Activated CD8-positive, alpha-beta memory T cell treated with anti-CD3 and anti-CD28 coated beads, Interleukin-2, amount 10 ng/mL, durations not matched to agents 7 days and 5 days (primary cell): ENCODE measurements at regions not wholly inside any gene's neighbourhood (a gene's known extent, or its start where the extent isn't known, plus 50 kb on each side); places are given as distances from the start of the nearest gene placed in this dataset.

Source experiments
- ATAC-seq: fragments of 150-1000 bp; cut with Tn5 transposase; one replicate; pipeline ENCODE4 v1.10.0; 2021; ENCODE audit warnings: moderate library complexity
- CTCF ChIA-PET: fragments of 350-600 bp; sonication (Branson Sonifier 250); formaldehyde crosslinking; loops from one replicate; lab custom pipeline; 2021; ENCODE audit warnings: antibody characterized with exemption; lab: Charles Lee
- DNase-seq: peaks from one replicate; pipeline ENCODE4 v3.0.0-alpha.2; 2020
- H3K27ac Mint-ChIP-seq: one replicate; pipeline ENCODE4 v1.8.0; 2021; ENCODE audit warnings: mild to moderate bottlenecking, mixed read lengths
- H3K27me3 Mint-ChIP-seq: one replicate; pipeline ENCODE4 v1.8.0; 2021; ENCODE audit warnings: mixed read lengths
- H3K36me3 Mint-ChIP-seq: one replicate; pipeline ENCODE4 v1.8.0; 2021; ENCODE audit warnings: mild to moderate bottlenecking, mixed read lengths
- H3K4me1 Mint-ChIP-seq: one replicate; pipeline ENCODE4 v1.8.0; 2021; ENCODE audit warnings: mixed read lengths
- H3K4me3 Mint-ChIP-seq: one replicate; pipeline ENCODE4 v1.8.0; 2021; ENCODE audit warnings: mild to moderate bottlenecking, moderate library complexity, mixed read lengths
- H3K9me3 Mint-ChIP-seq: one replicate; pipeline ENCODE4 v1.8.0; 2022; ENCODE audit warnings: low read depth, mixed read lengths

GRCh38 chr2:106572541-106573450 lies 85.6 kb downstream of the CD8B2 start:
- DNase-seq (no peak), ATAC-seq (no peak)
- CTCF ChIA-PET, result interaction anchor here (1.6 to 2.9 kb wide), 3 partner anchors 10 to 20 kb away, joined by 6 to 14 read pairs (median 8); no protein-coding TSS in a partner anchor
- no peaks in the 10 kb centered on the region for H3K9me3 Mint-ChIP-seq
- H3K27me3 Mint-ChIP-seq, result peaks cover 19% of the 10 kb centered on the region
- no peak overlapping the region for H3K27ac Mint-ChIP-seq
- H3K4me1 Mint-ChIP-seq, result no peaks in the 10 kb centered on the region
- H3K4me3 Mint-ChIP-seq, result no peak overlapping the region
- H3K36me3 Mint-ChIP-seq, result no peaks in the 10 kb centered on the region

- CTCF ChIA-PET, result interaction anchor here (2.9 kb wide), 1 partner anchor 9 kb away, joined by 14 read pairs; no protein-coding TSS in a partner anchor
- H3K9me3 Mint-ChIP-seq, result no peaks in the 10 kb centered on the region
- ATAC-seq (no peak), DNase-seq (no peak)
- no peaks in the 10 kb centered on the region for H3K4me1 Mint-ChIP-seq
- peaks cover 23% of the 10 kb centered on the region for H3K27me3 Mint-ChIP-seq
- H3K27ac Mint-ChIP-seq, result no peak overlapping the region
- H3K36me3 Mint-ChIP-seq, result no peaks in the 10 kb centered on the region
- no peak overlapping the region for H3K4me3 Mint-ChIP-seq
Observed at GRCh38 chr2:106573773-106574172, 86.6 kb downstream of the CD8B2 start.

- ATAC-seq, result no peak
- H3K4me3 Mint-ChIP-seq, result no peak overlapping the region
Observed at GRCh38 chr2:106575955-106576354, 88.8 kb downstream of the CD8B2 start.

DNA sequence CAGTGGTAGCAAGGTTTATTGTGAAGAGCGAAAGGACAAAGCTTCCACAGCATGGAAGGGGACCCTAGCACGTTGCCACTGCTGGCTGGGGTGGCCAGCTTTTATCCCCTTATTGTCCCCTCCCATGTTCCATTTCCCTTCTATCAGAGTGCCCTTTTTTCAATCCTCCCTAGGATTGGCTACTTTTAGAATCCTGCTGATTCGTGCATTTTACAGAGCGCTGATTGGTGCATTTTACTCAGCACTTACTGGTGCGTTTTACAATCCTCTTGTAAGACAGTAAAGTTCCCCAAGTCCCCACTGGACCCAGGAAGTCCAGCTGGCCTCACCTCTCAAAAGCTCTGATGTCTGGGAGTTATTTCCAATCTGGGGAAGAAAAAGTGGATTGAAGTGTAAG lies 90.1 kb downstream of the CD8B2 start:
- no peak for ATAC-seq
- no peak overlapping the region for H3K27ac Mint-ChIP-seq
- no peak for DNase-seq
- CTCF ChIA-PET, result interaction anchor here (1.1 kb wide), 1 partner anchor 12 kb away, joined by 3 read pairs; no protein-coding TSS in a partner anchor
- H3K36me3 Mint-ChIP-seq, result no peaks in the 10 kb centered on the region
- H3K9me3 Mint-ChIP-seq, result no peaks in the 10 kb centered on the region
- peaks cover 39% of the 10 kb centered on the region for H3K27me3 Mint-ChIP-seq
- H3K4me3 Mint-ChIP-seq, result no peak overlapping the region
- peaks cover 5% of the 10 kb centered on the region for H3K4me1 Mint-ChIP-seq

More at GRCh38 chr2:106575955-106576354, 88.8 kb downstream of the CD8B2 start:
- Mint-ChIP-seq H3K27ac (no peak overlapping the region), H3K27me3 (peaks cover 34% of the 10 kb centered on the region), H3K9me3 (no peaks in the 10 kb centered on the region), H3K36me3 (no peaks in the 10 kb centered on the region), H3K4me1 (peaks cover 2% of the 10 kb centered on the region)
- CTCF ChIA-PET, result no interaction called here
- DNase-seq, result no peak

GRCh38 chr2:106579750-106580197 lies 92.6 kb downstream of the CD8B2 start:
- H3K9me3 Mint-ChIP-seq, result no peaks in the 10 kb centered on the region
- ATAC-seq, result no peak
- H3K4me3 Mint-ChIP-seq, result no peak overlapping the region
- no peaks in the 10 kb centered on the region for H3K36me3 Mint-ChIP-seq
- no peak overlapping the region for H3K27ac Mint-ChIP-seq
- peaks cover 10% of the 10 kb centered on the region for H3K4me1 Mint-ChIP-seq
- DNase-seq, result no peak
- CTCF ChIA-PET, result no interaction called here
- peaks cover 54% of the 10 kb centered on the region for H3K27me3 Mint-ChIP-seq

DNA sequence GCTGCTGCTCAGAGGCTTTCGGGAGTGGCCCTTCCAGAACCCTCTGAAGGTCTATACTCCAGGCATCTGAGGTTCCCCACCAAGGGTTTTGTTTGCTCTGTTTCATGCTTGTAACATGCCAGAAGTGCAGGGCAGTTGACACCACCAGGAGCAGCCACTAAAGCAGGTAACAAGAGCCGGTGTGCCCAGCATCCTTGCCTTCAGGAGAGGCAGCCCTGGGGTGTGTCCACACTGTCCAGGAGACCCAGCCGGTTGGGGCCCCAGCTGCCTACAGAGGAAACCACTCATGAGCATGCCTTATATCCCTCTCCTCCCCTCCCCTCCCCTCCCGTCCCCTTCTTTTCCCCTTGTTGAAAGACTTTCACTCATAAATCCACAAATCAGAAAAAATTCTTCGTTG lies 93.1 kb downstream of the CD8B2 start:
- DNase-seq (no peak), ATAC-seq (no peak)
- no peaks in the 10 kb centered on the region for H3K36me3 Mint-ChIP-seq
- peaks cover 10% of the 10 kb centered on the region for H3K4me1 Mint-ChIP-seq
- H3K27ac Mint-ChIP-seq, result no peak overlapping the region
- H3K9me3 Mint-ChIP-seq, result no peaks in the 10 kb centered on the region
- CTCF ChIA-PET, result no interaction called here
- peaks cover 58% of the 10 kb centered on the region for H3K27me3 Mint-ChIP-seq
- H3K4me3 Mint-ChIP-seq, result no peak overlapping the region

DNA sequence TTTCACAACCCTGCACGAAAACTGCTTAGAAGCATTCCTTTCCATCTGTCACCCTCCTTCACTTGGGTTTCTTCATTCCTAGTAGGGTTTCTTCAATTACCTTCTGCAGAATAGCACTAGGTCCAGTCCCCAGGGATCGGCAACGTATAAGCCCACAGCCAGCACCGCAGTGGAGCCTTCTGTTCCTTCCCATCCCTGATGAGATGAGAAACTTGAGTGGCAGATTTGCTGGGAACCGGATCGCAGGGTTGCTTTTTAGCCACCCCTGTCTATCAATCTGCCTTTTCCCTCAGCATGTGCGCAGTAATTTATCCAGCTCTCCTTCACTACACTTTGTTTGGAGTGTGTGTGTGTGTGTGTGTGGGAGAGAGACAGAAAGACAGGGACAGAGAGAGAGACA lies 94.2 kb downstream of the CD8B2 start:
- Mint-ChIP-seq H3K4me1 (peaks cover 10% of the 10 kb centered on the region), H3K27ac (no peak overlapping the region), H3K36me3 (no peaks in the 10 kb centered on the region), H3K4me3 (peak overlapping the region; percentile 79), H3K9me3 (no peaks in the 10 kb centered on the region), H3K27me3 (peaks cover 63% of the 10 kb centered on the region)
- DNase-seq, result no peak
- CTCF ChIA-PET, result interaction anchor here (1.1 to 2.1 kb wide), 8 partner anchors 8 to 1006 kb away, joined by 3 to 14 read pairs (median 6); no protein-coding TSS in a partner anchor
- no peak for ATAC-seq

- peak; percentile 36 for ATAC-seq
Observed at GRCh38 chr2:106581755-106582147, 94.6 kb downstream of the CD8B2 start.

GRCh38 chr2:106582148-106583143 lies 95.3 kb downstream of the CD8B2 start:
- peaks cover 64% of the 10 kb centered on the region for H3K27me3 Mint-ChIP-seq
- H3K36me3 Mint-ChIP-seq, result no peaks in the 10 kb centered on the region
- ATAC-seq (peak; percentile 92), DNase-seq (peak; percentile 70)
- peaks cover 10% of the 10 kb centered on the region for H3K4me1 Mint-ChIP-seq
- CTCF ChIA-PET, result interaction anchor here (0.6 to 2.1 kb wide), 22 partner anchors 9 to 1231 kb away, joined by 3 to 14 read pairs (median 4); no protein-coding TSS in a partner anchor
- peak overlapping the region; percentile 56 for H3K27ac Mint-ChIP-seq
- no peaks in the 10 kb centered on the region for H3K9me3 Mint-ChIP-seq
- peak overlapping the region; percentile 79 for H3K4me3 Mint-ChIP-seq

More at GRCh38 chr2:106581755-106582147, 94.6 kb downstream of the CD8B2 start:
- H3K9me3 Mint-ChIP-seq, result no peaks in the 10 kb centered on the region
- no peak for DNase-seq
- no peak overlapping the region for H3K27ac Mint-ChIP-seq
- H3K36me3 Mint-ChIP-seq, result no peaks in the 10 kb centered on the region
- peaks cover 63% of the 10 kb centered on the region for H3K27me3 Mint-ChIP-seq
- CTCF ChIA-PET, result interaction anchor here (0.7 to 2.1 kb wide), 17 partner anchors 9 to 1230 kb away, joined by 3 to 14 read pairs (median 4); no protein-coding TSS in a partner anchor
- peak overlapping the region; percentile 79 for H3K4me3 Mint-ChIP-seq
- peaks cover 10% of the 10 kb centered on the region for H3K4me1 Mint-ChIP-seq

GRCh38 chr2:106584304-106584954 lies 97.3 kb downstream of the CD8B2 start:
- ATAC-seq (no peak), DNase-seq (no peak)
- no peaks in the 10 kb centered on the region for H3K9me3 Mint-ChIP-seq
- H3K4me3 Mint-ChIP-seq, result no peak overlapping the region
- no peak overlapping the region for H3K27ac Mint-ChIP-seq
- no peaks in the 10 kb centered on the region for H3K36me3 Mint-ChIP-seq
- H3K27me3 Mint-ChIP-seq, result peaks cover 51% of the 10 kb centered on the region
- CTCF ChIA-PET, result no interaction called here
- H3K4me1 Mint-ChIP-seq, result peaks cover 10% of the 10 kb centered on the region

DNA sequence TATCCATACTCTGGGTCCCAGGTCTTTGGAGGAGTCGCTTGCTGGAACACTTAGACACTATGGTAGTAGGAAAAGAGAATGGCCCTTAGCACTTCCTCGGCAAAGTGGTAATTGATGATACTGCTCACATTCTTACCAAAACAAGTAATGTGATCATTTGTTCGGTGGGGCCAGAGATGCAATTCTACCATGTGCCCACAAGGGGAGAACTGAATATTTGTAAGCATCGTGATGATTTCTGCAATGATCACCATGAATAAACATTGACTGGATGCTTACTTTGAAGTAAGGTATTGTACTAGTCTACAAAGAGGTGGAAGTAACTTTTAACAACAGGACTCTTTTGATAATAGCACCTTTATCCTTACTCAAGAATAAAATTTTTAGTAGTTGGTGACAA lies 109.7 kb downstream of the CD8B2 start:
- Mint-ChIP-seq H3K36me3 (no peaks in the 10 kb centered on the region), H3K9me3 (no peaks in the 10 kb centered on the region), H3K4me1 (no peaks in the 10 kb centered on the region), H3K27me3 (peaks cover 20% of the 10 kb centered on the region), H3K27ac (no peak overlapping the region), H3K4me3 (no peak overlapping the region)
- ATAC-seq (no peak), DNase-seq (no peak)
- CTCF ChIA-PET, result no interaction called here

DNA sequence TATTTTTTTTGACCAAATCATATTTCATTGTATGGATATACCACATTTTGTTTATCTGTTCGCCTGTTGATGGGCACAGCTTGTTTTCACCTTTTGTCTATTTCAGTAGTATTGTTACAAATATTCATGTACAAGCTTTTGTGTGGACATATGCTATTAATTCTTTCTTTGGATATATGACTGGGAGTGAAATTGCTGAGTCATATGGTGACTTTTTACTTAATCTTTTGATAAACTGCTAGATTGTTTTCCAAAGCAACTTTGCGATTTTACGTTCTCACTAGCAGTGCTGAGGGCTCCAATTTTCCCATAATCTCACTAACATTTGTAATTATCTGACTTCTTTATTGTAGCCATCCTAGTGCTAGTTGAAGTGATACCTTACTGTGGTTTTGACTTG lies 112.4 kb downstream of the CD8B2 start:
- DNase-seq (no peak), ATAC-seq (no peak)
- H3K27ac Mint-ChIP-seq, result no peak overlapping the region
- no peak overlapping the region for H3K4me3 Mint-ChIP-seq
- CTCF ChIA-PET, result no interaction called here
- no peaks in the 10 kb centered on the region for H3K36me3 Mint-ChIP-seq
- no peaks in the 10 kb centered on the region for H3K4me1 Mint-ChIP-seq
- peaks cover 13% of the 10 kb centered on the region for H3K27me3 Mint-ChIP-seq
- H3K9me3 Mint-ChIP-seq, result no peaks in the 10 kb centered on the region
